Neural cell (in vitro differentiated cells): ENCODE measurements at regions not wholly inside any gene's neighbourhood (a gene's known extent, or its start where the extent isn't known, plus 50 kb on each side); places are given as distances from the start of the nearest gene placed in this dataset.

Source experiments
- H2AFZ ChIP-seq: fragments of 200-600, 300-800 bp; sonication (generic), shearing (Covaris generic); 2 replicates; pipeline ENCODE4 v1.6.0; 2014; ENCODE audit warnings: low read depth, mild to moderate bottlenecking, antibody characterized with exemption, low read length, moderate library complexity
- H3F3A ChIP-seq: fragments of 200-600 bp; shearing (Covaris generic); 2 replicates; pipeline ENCODE4 v1.6.1; 2016; ENCODE audit warnings: mild to moderate bottlenecking, moderate library complexity, mixed read lengths, antibody characterized with exemption, low read length; ENCODE audit not compliant: insufficient read depth, poor library complexity, severe bottlenecking
- H3K27ac ChIP-seq: fragments of 200-600, 300-800 bp; sonication (generic), shearing (Covaris generic); 2 replicates; pipeline ENCODE4 v1.5.1; 2014; ENCODE audit warnings: mild to moderate bottlenecking, low read length, moderate library complexity
- H3K27me3 ChIP-seq: fragments of 300-800, 200-600 bp; sonication (generic), shearing (Covaris generic); 2 replicates; pipeline ENCODE4 v1.6.0; 2014; ENCODE audit warnings: mild to moderate bottlenecking, low read depth, low read length, moderate library complexity; ENCODE audit not compliant: insufficient read depth
- H3K36me3 ChIP-seq: fragments of 300-800, 200-600 bp; sonication (generic), shearing (Covaris generic); 2 replicates; pipeline ENCODE4 v1.5.1; 2014; ENCODE audit warnings: mild to moderate bottlenecking, antibody characterized with exemption, low read length, moderate library complexity; ENCODE audit not compliant: insufficient read depth
- H3K4me2 ChIP-seq: fragments of 300-800, 200-600 bp; sonication (generic), shearing (Covaris generic); 2 replicates; pipeline ENCODE4 v1.6.0; 2014; ENCODE audit warnings: mild to moderate bottlenecking, low read length
- H3K4me3 ChIP-seq: fragments of 300-800, 200-600 bp; sonication (generic), shearing (Covaris generic); 2 replicates; pipeline ENCODE4 v1.5.1; 2014; ENCODE audit warnings: mild to moderate bottlenecking, low read length, moderate library complexity
- H3K79me2 ChIP-seq: fragments of 200-600 bp; shearing (Covaris generic); replicated peaks from 2 replicates; pipeline ENCODE4 v1.6.0; 2014; ENCODE audit warnings: mild to moderate bottlenecking, low read length, moderate library complexity; ENCODE audit not compliant: insufficient read depth
- H3K9ac ChIP-seq: fragments of 300-800, 200-600 bp; sonication (generic), shearing (Covaris generic); 2 replicates; pipeline ENCODE4 v1.6.1; 2016; ENCODE audit warnings: mild to moderate bottlenecking, low read length, mixed read lengths
- H3K9me2 ChIP-seq: fragments of 200-600 bp; shearing (Covaris generic); 2 replicates; pipeline ENCODE4 v1.6.1; 2016; ENCODE audit warnings: mild to moderate bottlenecking, low read length, mixed read lengths; ENCODE audit not compliant: insufficient read depth
- H3K9me3 ChIP-seq: fragments of 200-600, 300-800 bp; sonication (generic), shearing (Covaris generic); 2 replicates; pipeline ENCODE4 v1.6.1; 2016; ENCODE audit warnings: mild to moderate bottlenecking, mixed run types, low read length, moderate library complexity, mixed read lengths
- H4K20me1 ChIP-seq: fragments of 200-600 bp; shearing (Covaris generic); 2 replicates; pipeline ENCODE4 v1.6.1; 2016; ENCODE audit warnings: mild to moderate bottlenecking, mixed run types; ENCODE audit not compliant: insufficient read depth
- CTCF ChIP-seq: fragments of 450-650 bp; IDR thresholded peaks from 2 replicates; pipeline ENCODE4 v1.5.1; 2014; ENCODE audit warnings: antibody characterized with exemption, mild to moderate bottlenecking, moderate library complexity; ENCODE audit not compliant: poor library complexity, severe bottlenecking
- EP300 ChIP-seq: fragments of 450-650 bp; conservative IDR thresholded peaks from 2 replicates; pipeline ENCODE4 v1.6.1; 2014; ENCODE audit warnings: antibody characterized with exemption, mild to moderate bottlenecking, moderate library complexity; ENCODE audit not compliant: poor library complexity, severe bottlenecking
- EZH2 ChIP-seq: fragments of 200-600, 300-800 bp; shearing (Covaris generic), sonication (generic); IDR thresholded peaks from 2 replicates; pipeline ENCODE4 v1.6.1; 2014; ENCODE audit warnings: antibody characterized with exemption, low read length, borderline replicate concordance, mild to moderate bottlenecking; ENCODE audit not compliant: insufficient read depth, poor library complexity, severe bottlenecking
- MXI1 ChIP-seq: fragments of 450-650 bp; conservative IDR thresholded peaks from 2 replicates; pipeline ENCODE4 v1.6.1; 2014; ENCODE audit warnings: antibody characterized with exemption, mild to moderate bottlenecking; ENCODE audit not compliant: poor library complexity, severe bottlenecking
- POLR2AphosphoS5 ChIP-seq: IDR thresholded peaks from 2 replicates; pipeline ENCODE4 v1.6.1; 2012
- RAD21 ChIP-seq: fragments of 450-650 bp; conservative IDR thresholded peaks from 2 replicates; pipeline ENCODE4 v1.6.1; 2014; ENCODE audit warnings: antibody characterized with exemption, mild to moderate bottlenecking, moderate library complexity
- REST ChIP-seq: IDR thresholded peaks from 2 replicates; pipeline ENCODE4 v1.6.1; 2012; ENCODE audit warnings: borderline replicate concordance
- SMC3 ChIP-seq: fragments of 450-650 bp; conservative IDR thresholded peaks from 2 replicates; pipeline ENCODE4 v1.6.1; 2014; ENCODE audit warnings: antibody characterized with exemption, mild to moderate bottlenecking, moderate library complexity; ENCODE audit not compliant: poor library complexity
- TAF1 ChIP-seq: IDR thresholded peaks from 2 replicates; pipeline ENCODE4 v1.6.1; 2012; ENCODE audit warnings: low read depth

GRCh38 chr4:152243896-152244595 is 291.8 kb downstream of the FBXW7 start:
- no peaks in the 10 kb centered on the region for H3K36me3 ChIP-seq
- H3F3A ChIP-seq = no peaks in the 10 kb centered on the region
- H3K4me3 ChIP-seq = no peak overlapping the region
- no peak overlapping the region for H2AFZ ChIP-seq
- no peak for TF ChIP-seq REST
- TF ChIP-seq EZH2 = no peak
- H3K9ac ChIP-seq = no peak overlapping the region
- no peaks in the 10 kb centered on the region for H3K9me2 ChIP-seq
- no peak overlapping the region for H3K27ac ChIP-seq
- no peaks in the 10 kb centered on the region for H3K27me3 ChIP-seq
- H3K79me2 ChIP-seq = no peaks in the 10 kb centered on the region
- H3K4me2 ChIP-seq = no peak overlapping the region
- H3K9me3 ChIP-seq = no peaks in the 10 kb centered on the region
- no peaks in the 10 kb centered on the region for H4K20me1 ChIP-seq

GRCh38 chr4:152243206-152243605 is 292.7 kb downstream of the FBXW7 start:
- no peaks in the 10 kb centered on the region for H3K9me2 ChIP-seq
- H3K9ac ChIP-seq = no peak overlapping the region
- no peak overlapping the region for H3K4me3 ChIP-seq
- no peaks in the 10 kb centered on the region for H3K27me3 ChIP-seq
- no peaks in the 10 kb centered on the region for H3F3A ChIP-seq
- TF ChIP-seq REST (no peak), EP300 (no peak), RAD21 (no peak), TAF1 (no peak), SMC3 (no peak), EZH2 (no peak), CTCF (no peak), MXI1 (no peak), POLR2AphosphoS5 (no peak)
- H3K27ac ChIP-seq = no peak overlapping the region
- no peaks in the 10 kb centered on the region for H3K79me2 ChIP-seq
- no peaks in the 10 kb centered on the region for H3K9me3 ChIP-seq
- H3K4me2 ChIP-seq = no peak overlapping the region
- no peaks in the 10 kb centered on the region for H4K20me1 ChIP-seq
- no peaks in the 10 kb centered on the region for H3K36me3 ChIP-seq
- no peak overlapping the region for H2AFZ ChIP-seq
